GM19455 (cell line): ENCODE measurements at regions not wholly inside any gene's neighbourhood (a gene's known extent, or its start where the extent isn't known, plus 50 kb on each side); places are given as distances from the start of the nearest gene placed in this dataset.

Experiments used
- ATAC-seq: cut with Tn5 transposase; IDR thresholded peaks from one replicate; pipeline ENCODE4 v1.9.1; 2021; ENCODE audit not compliant: unreplicated experiment

DNA sequence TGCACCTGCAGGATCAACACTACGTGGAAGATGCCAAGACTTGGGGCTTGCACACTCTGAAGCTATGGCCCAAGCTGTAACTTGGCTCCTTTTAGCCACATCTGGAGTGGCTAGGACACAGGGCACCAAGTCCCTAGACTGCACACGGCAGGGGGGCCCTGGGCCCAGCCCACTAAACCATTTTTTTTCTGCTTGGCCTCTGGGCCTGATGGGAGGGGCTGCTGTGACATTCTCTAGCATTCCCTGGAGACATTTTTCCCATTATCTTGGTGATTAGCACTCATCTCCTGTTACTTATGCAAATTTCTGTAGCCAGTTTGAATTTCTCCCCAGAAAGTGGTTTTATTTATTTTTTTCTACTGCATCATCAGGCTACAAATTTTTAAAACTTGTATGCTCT lies 1080.7 kb downstream of the LRFN5 start:
- ATAC-seq = no peak

GRCh38 chr14:42683707-42684106 lies 1077.0 kb downstream of the LRFN5 start:
- no peak for ATAC-seq

DNA sequence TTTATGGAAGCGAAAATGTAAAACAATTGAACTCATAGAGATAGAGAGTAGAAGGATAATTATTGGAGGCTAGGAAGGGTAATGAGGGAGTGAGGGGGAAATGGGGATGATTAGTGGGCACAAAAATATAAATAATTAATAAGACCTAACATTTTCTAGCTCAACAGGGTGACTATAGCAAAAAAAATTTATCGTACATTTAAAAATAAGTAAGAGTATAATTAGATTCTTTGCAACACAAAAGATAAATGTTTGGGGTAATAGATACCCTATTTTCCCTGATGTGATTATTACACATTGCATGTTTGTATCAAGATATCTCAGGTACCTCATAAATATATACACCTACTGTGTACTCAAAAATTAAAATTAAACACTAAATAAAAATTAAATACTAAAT lies 1070.0 kb downstream of the LRFN5 start:
- no peak for ATAC-seq

GRCh38 chr14:42673963-42674362 lies 1067.3 kb downstream of the LRFN5 start:
- ATAC-seq = no peak

GRCh38 chr14:42671636-42672035 lies 1065.0 kb downstream of the LRFN5 start:
- no peak for ATAC-seq

- ATAC-seq = no peak
These were observed 1058.4 kb downstream of the LRFN5 start for GRCh38 chr14:42665083-42665482.

DNA sequence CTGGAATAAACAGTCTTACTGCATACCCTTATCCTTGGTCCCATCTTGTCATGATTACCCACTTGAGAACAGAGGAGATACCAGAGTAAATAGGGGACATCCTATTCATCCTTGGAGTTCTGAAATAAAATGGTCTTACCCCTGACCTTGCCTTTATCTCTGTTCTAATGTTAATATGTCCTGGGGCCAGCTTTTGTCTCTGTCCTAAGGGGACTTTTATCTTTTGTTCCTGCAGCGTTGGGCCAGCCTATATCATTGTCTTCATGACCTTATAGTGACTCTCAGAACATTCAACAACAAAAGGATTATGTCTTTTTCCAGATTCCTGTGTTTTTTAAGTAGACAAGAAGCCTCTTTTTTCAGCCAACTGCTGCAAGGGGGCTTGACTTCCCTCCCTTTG lies 1057.5 kb downstream of the LRFN5 start:
- ATAC-seq = no peak

GRCh38 chr14:42654707-42655106 lies 1048.0 kb downstream of the LRFN5 start:
- no peak for ATAC-seq

GRCh38 chr14:42642787-42643186 lies 1036.1 kb downstream of the LRFN5 start:
- ATAC-seq = no peak

GRCh38 chr14:42633504-42634095 lies 1026.9 kb downstream of the LRFN5 start:
- ATAC-seq = no peak

DNA sequence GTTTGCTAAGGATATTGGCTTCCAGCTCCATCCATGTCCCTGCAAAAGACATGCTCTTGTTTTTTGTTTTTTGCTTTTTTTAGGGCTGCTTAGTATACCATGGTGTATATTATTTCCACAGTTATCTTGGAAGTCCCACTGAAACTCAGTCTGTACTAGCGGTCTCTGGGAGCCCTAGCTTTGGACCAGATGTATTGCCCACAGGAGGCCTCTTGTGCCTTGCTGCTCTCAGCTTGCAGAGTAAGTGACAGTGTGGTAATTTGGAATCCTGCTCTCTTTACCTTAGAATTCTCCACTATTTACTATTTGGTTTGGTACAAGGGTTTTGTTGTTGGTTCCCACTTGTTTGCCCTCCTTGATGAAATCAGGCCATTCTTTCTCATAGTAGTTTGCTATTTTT lies 1022.9 kb downstream of the LRFN5 start:
- no peak for ATAC-seq

- no peak for ATAC-seq
These were observed 1021.9 kb downstream of the LRFN5 start for GRCh38 chr14:42628602-42629001.

DNA sequence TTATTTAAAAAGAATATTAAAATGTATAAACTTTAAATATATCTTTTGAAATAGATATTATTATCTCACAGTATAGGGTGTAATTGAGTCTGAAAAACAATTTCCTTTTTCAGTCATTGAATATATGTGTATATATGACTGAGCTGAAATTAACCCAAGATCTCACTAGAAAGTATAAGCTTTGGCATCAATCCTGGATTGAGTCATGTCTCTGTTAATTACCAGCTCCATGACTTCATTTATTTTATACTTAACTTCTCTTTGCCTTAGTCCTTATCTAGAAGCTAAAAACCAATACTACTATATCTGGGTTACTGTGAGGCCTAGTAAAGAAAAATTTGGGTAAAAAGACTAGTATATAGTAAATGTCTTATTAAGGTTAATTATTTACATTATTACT lies 1020.3 kb downstream of the LRFN5 start:
- ATAC-seq = no peak

- ATAC-seq = no peak
These were observed 1018.5 kb downstream of the LRFN5 start for GRCh38 chr14:42624980-42625761.

DNA sequence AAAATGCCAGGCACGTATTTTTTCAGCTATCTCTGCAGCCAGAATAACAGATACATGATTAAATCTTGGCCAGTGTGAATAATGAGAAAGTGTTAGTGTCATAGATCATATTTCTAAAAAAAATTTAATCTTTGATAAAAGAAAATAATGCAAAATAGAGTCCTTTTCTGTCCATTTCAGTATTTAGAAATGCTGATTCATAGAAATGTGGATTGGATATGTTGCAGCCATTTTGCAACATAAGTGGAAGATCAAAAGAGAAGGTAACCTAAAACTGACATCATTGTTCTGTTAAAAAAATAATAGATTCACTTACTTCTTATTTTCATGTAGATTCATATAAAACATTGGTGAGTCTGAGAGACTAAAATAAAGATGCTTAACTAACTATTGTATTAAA lies 1010.3 kb downstream of the LRFN5 start:
- ATAC-seq = no peak

GRCh38 chr14:42606839-42607238 lies 1000.2 kb downstream of the LRFN5 start:
- no peak for ATAC-seq

GRCh38 chr14:42602336-42602845 lies 995.7 kb downstream of the LRFN5 start:
- ATAC-seq = no peak

DNA sequence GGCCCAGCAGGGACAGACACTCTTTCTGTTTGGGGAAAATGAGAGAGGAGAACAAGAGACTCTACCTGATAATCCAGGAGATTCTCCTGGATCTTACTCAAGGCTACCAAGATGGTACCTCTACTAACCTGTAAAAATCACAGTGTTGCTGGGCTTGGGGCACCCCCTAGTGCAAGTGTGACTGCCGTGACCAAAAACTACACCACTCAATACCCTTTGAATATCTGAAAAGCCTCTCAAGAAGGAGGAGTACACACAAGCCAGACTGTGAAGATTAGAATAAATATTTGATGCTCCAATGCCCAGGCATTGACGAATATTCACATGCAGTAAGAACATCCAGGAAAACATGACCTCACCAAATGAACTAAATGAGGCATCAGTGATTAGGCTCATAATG lies 965.4 kb downstream of the LRFN5 start:
- ATAC-seq = no peak

DNA sequence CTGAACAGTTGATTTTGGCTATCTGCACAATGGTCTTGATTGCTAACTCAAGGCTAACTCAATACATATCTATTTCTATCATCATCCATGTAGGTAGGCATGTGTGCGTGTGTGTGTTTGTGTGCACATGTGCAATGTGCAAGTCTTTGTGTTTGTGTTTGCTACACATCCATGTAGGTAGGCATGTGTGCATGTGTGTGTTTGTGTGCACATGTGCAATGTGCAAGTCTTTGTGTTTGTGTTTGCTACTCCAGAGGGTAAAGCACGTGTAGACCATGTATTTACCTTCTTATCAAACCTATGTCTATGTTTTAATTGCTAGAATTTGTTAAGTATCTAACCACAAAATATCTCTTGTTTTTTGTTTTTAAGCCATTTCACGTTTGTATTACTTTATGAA lies 962.6 kb downstream of the LRFN5 start:
- no peak for ATAC-seq

DNA sequence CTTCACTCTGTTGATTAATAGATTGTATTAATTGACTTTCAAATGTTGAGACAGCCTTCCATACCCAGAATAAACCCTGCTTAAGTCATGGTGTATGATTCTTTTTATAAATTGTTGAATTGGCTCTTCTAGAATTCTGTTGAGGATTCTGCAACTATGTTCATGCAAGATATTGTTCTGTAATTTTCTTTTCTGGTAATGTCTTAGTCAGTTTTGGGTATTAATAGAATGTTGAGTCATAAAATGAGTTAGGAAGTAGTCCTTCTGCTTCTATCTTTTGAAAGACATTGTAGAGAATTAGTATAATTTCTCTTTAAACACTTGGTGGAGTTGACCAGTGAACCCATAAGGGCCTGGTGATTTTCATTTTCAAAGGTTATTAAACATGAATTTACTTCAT lies 958.9 kb downstream of the LRFN5 start:
- no peak for ATAC-seq

DNA sequence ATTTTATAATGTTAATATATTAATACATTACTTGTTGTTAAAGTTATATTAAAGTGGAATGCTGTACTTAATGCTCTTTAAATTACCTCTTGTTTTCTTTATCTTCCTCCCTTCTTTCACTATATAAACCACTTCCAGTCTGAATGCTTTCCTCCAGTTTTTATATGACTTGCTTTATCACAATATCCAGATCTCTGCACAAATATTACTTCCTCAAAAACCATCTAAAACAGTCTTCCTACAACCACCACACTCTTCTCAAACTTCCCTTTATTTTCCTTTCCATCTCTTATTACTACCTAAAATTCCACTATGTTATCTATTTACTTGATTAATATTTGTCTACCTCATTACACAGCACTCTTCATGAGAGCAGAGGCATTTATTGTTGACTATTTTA lies 956.6 kb downstream of the LRFN5 start:
- no peak for ATAC-seq

DNA sequence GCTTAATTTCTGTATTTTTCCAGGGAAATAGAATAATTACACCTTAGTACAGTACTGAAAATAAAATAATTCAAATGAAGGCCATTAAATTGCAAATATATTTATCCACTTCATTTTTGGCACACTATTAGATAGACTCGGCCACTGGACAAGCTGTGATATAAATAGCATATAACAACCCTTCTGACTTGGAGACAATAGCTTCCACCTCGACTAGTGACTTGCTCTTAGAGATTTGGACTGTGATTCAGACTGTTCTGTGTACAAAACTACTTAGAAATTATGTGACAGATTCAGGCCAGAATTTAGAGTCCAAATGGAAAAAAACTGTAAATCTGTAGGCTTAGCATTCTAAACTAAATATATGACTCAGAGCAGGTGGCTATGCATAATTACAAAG lies 949.9 kb downstream of the LRFN5 start:
- no peak for ATAC-seq

DNA sequence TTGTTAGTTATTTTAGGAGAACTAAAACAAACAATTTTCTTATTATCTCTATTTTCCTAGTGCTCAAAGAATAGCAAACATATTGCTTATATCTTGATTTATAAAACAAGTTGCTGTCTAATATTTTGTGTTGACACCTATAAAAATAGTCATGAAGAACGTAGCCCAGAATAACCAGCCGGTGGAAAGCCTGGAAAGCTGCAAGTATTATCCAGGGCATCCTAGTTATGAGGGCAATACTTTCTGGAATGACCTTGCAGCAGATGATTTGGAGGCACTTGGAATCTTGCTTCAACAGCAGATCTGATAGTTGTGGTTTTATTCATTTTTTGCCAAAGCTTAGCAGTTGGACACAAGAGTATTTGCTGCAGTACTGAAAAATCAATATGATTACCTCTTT lies 948.7 kb downstream of the LRFN5 start:
- ATAC-seq = no peak
